Esophagus muscularis mucosa (tissue), 4 donors: ENCODE measurements at regions not wholly inside any gene's neighbourhood (a gene's known extent, or its start where the extent isn't known, plus 50 kb on each side); places are given as distances from the start of the nearest gene placed in this dataset.

ENCODE experiments used
- DNase-seq: peaks from one replicate; pipeline ENCODE4 v3.0.0-alpha.2; 2017; ENCODE audit errors: extremely low spot score
- H3K27ac ChIP-seq, 4 donors: fragments of 200-600 bp; sonication (generic); replicated peaks in 1 of 4; 1 replicate in 3 of 4; 2 replicates in 1 of 4; pipeline ENCODE4 v1.5.1; 2016 to 2019; ENCODE audit warnings: mild to moderate bottlenecking in 1 of 4
- H3K27me3 ChIP-seq, 4 donors: fragments of 200-600 bp; sonication (generic); one replicate each; pipeline versions ENCODE4 v1.5.1 to v1.6.0; 2016 to 2019
- H3K36me3 ChIP-seq, 4 donors: fragments of 200-600 bp; sonication (generic); one replicate each; pipeline ENCODE4 v1.5.1; 2016 to 2019
- H3K4me1 ChIP-seq, 4 donors: fragments of 200-600 bp; sonication (generic); one replicate each; pipeline ENCODE4 v1.5.1; 2016 to 2019
- H3K4me3 ChIP-seq, 4 donors: fragments of 200-600 bp; sonication (generic); 1 replicate in 2 of 4; 2 replicates in 2 of 4; pipeline ENCODE4 v1.5.1; 2016 to 2019; ENCODE audit warnings: mild to moderate bottlenecking in 4 of 4, moderate library complexity in 1 of 4
- H3K9me3 ChIP-seq, 4 donors: fragments of 200-600 bp; sonication (generic); 1 replicate in 3 of 4; 2 replicates in 1 of 4; pipeline ENCODE4 v1.5.1; 2016 to 2019
- EP300 ChIP-seq: sonication (generic); formaldehyde crosslinking; IDR thresholded peaks from one replicate; pipeline ENCODE4 v1.6.1; 2017; ENCODE audit warnings: antibody characterized with exemption
- POLR2A ChIP-seq: fragments of 450-650 bp; IDR thresholded peaks from one replicate; pipeline ENCODE4 v1.6.1; 2017; ENCODE audit warnings: antibody characterized with exemption, moderate library complexity, mild to moderate bottlenecking, low read depth
- POLR2AphosphoS5 ChIP-seq, 2 donors: sonication (generic); formaldehyde crosslinking; IDR thresholded peaks; one replicate each; pipeline ENCODE4 v1.6.1; 2017; ENCODE audit warnings: antibody characterized with exemption in 2 of 2
- WGBS: methylation state at CpG from one replicate; pipeline ENCODE4 v1.1.5; 2018; 5-methylcytosine and 5-hydroxymethylcytosine counted together
- intact Hi-C: fragments of 100-400 bp; cut with DNase I; formaldehyde crosslinking; loops from one replicate; pipeline ENCODE4 v1.15.1; 2023
- TF ChIP-seq, protein P1 (sequence below), 3 experiments: fragments of 200-600 bp in 2 of 3; fragments of 450-650 bp in 1 of 3; sonication (generic) in 2 of 3; IDR thresholded peaks; one replicate each; pipeline ENCODE4 v1.5.1; 2017 to 2019; ENCODE audit warnings: antibody characterized with exemption in 3 of 3, mild to moderate bottlenecking in 2 of 3, moderate library complexity in 1 of 3

DNA sequence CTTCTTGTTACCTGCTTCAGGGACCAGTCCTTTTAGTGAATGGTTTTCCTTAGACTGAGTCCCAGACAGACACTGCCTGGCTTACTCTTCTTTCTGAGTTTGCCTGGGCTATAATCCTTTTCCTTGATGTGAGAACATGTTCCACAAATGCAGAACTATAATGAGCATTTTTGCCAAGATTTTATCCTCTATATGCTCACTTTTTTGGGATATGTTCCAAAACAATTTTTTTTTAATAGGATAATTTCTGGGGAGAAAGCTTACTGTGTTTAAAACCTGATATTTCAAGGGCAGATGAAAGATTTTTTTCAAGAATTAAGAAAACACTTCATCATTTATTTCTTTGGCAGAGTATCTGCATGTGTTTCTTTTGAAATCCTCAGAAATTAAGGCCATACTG is 110.0 kb upstream of the TENM4 start:
- Histone ChIP-seq H3K4me1 (no peaks in the 10 kb centered on the region), H3K4me3 (no peak overlapping the region), H3K36me3 (no peaks in the 10 kb centered on the region), H3K9me3 (no peaks in the 10 kb centered on the region), H3K27ac (no peak overlapping the region), H3K27me3 (no peaks in the 10 kb centered on the region)
- TF ChIP-seq POLR2A (no peak), POLR2AphosphoS5 (IDR thresholded peaks at IDR 0.05) (no peak), EP300 (no peak)
- TF ChIP-seq, protein P1, sequence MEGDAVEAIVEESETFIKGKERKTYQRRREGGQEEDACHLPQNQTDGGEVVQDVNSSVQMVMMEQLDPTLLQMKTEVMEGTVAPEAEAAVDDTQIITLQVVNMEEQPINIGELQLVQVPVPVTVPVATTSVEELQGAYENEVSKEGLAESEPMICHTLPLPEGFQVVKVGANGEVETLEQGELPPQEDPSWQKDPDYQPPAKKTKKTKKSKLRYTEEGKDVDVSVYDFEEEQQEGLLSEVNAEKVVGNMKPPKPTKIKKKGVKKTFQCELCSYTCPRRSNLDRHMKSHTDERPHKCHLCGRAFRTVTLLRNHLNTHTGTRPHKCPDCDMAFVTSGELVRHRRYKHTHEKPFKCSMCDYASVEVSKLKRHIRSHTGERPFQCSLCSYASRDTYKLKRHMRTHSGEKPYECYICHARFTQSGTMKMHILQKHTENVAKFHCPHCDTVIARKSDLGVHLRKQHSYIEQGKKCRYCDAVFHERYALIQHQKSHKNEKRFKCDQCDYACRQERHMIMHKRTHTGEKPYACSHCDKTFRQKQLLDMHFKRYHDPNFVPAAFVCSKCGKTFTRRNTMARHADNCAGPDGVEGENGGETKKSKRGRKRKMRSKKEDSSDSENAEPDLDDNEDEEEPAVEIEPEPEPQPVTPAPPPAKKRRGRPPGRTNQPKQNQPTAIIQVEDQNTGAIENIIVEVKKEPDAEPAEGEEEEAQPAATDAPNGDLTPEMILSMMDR (IDR thresholded peaks at IDR 0.05), result no peak
- no peak for DNase-seq
- intact Hi-C loops, result no loop called here

DNA sequence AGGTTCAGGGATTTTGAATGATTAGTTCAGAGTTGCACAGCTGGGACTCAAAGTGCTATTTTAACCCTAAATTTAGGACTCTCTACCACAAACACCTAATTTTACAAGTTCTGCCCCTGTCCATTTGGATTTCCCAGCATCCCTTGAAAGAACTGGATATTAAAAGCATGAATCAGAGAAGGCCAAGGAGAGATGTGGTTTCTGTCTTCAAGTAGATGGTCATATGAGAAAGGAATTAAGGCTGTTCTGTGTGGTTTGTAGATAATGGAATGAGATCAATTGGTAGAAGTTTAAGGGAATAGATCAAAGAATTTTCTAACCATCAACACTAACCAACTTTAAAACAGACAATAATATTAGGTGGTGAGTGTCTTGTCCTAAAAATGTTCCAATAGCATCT is 106.4 kb upstream of the TENM4 start:
- Histone ChIP-seq H3K36me3 (no peaks in the 10 kb centered on the region), H3K27me3 (no peaks in the 10 kb centered on the region), H3K9me3 (no peaks in the 10 kb centered on the region), H3K27ac (no peak overlapping the region), H3K4me3 (no peak overlapping the region), H3K4me1 (no peaks in the 10 kb centered on the region)
- no peak for DNase-seq
- intact Hi-C loops, result no loop called here
- TF ChIP-seq EP300, result no peak
- TF ChIP-seq POLR2AphosphoS5 (IDR thresholded peaks at IDR 0.05), result no peak
- TF ChIP-seq, protein P1 (IDR thresholded peaks at IDR 0.05), result no peak
- no peak for TF ChIP-seq POLR2A

DNA sequence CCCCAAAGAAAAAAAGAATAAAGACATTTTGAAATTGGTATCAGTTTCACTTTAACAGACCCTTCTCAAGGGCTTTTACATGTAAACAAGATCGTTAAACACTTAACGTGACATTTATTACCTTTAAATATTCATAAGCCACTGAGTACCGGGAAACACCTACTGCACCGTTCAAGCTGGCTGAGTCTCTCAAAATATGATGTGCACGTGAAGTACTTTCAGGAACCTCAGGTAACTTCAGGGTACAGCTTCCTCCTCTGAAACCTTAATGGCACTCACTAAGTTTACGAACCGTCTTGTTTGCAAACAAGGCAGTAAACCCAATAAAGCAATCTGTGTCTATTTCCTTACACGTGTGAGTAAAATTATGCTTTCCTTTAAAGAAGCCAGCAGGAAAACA is 105.5 kb upstream of the TENM4 start:
- intact Hi-C loops, result no loop called here
- no peak overlapping the region for H3K4me3 ChIP-seq
- TF ChIP-seq POLR2A, result no peak
- TF ChIP-seq POLR2AphosphoS5 (IDR thresholded peaks at IDR 0.05), result no peak
- TF ChIP-seq, protein P1 (IDR thresholded peaks at IDR 0.05), result no peak
- no peak for TF ChIP-seq EP300
- H3K27ac ChIP-seq, result no peak overlapping the region
- no peak for DNase-seq
- H3K9me3 ChIP-seq, result no peaks in the 10 kb centered on the region
- 78% methylated on average over 8 of the region's 8 CpGs for WGBS
- H3K27me3 ChIP-seq, result no peaks in the 10 kb centered on the region
- no peaks in the 10 kb centered on the region for H3K36me3 ChIP-seq
- no peaks in the 10 kb centered on the region for H3K4me1 ChIP-seq

DNA sequence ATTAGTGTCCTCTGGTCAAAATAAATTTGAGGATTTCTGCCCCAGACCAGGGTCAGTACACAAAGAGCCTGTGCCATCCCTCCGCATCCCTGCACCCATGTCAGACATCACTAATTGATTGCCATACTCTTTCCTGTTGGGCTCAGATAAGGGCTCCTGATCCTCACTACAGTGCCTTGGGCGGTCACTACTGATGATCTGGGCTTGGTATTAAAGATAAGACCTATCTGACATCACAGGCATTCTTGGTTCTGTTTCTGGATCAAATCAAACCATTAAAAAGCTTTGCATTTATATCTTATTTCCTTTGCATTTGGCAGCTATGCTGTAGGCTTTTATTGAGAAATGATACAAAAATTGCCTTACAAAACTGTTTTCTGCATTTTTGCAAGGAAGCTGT is 103.5 kb upstream of the TENM4 start:
- TF ChIP-seq POLR2A (no peak), EP300 (no peak), POLR2AphosphoS5 (IDR thresholded peaks at IDR 0.05) (no peak)
- TF ChIP-seq, protein P1 (IDR thresholded peaks at IDR 0.05), result no peak
- H3K36me3 ChIP-seq, result no peaks in the 10 kb centered on the region
- H3K27me3 ChIP-seq, result no peaks in the 10 kb centered on the region
- no peak for DNase-seq
- no peaks in the 10 kb centered on the region for H3K4me1 ChIP-seq
- intact Hi-C loops, result no loop called here
- no peak overlapping the region for H3K4me3 ChIP-seq
- H3K27ac ChIP-seq, result no peak overlapping the region
- WGBS, result 81% methylated on average over 2 of the region's 2 CpGs
- H3K9me3 ChIP-seq, result no peaks in the 10 kb centered on the region

DNA sequence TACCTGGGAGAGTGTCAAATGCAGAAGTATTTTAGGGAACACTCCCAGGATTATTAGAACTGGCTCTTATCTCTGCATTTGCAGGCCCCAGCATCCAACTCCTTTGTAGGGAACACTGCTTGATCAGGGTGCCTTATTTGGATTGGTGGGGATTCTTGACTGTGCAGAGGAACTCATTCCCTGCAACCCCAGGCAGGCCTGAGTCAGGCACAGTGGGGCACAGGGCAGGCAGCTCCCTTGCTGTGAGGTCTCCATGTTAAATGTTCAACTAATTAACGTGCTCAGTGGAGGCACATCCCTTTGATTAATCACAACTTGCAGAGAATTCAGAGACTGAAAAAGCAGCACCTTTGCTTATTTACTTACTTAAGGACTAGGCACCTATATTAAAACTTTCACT is 102.3 kb upstream of the TENM4 start:
- 57% methylated on average over 1 of the region's 1 CpG for WGBS

More for the DNA sequence above, 102.3 kb upstream of the TENM4 start:
- H3K27ac ChIP-seq, result no peak overlapping the region
- no peaks in the 10 kb centered on the region for H3K9me3 ChIP-seq
- TF ChIP-seq EP300 (no peak), POLR2A (no peak), POLR2AphosphoS5 (IDR thresholded peaks at IDR 0.05) (no peak)
- TF ChIP-seq, protein P1 (IDR thresholded peaks at IDR 0.05), result no peak
- no peaks in the 10 kb centered on the region for H3K4me1 ChIP-seq
- DNase-seq, result no peak
- no peaks in the 10 kb centered on the region for H3K27me3 ChIP-seq
- intact Hi-C loops, result no loop called here
- H3K36me3 ChIP-seq, result no peaks in the 10 kb centered on the region
- no peak overlapping the region for H3K4me3 ChIP-seq
